ENCODE measurements at regions not wholly inside any gene's neighbourhood (a gene's known extent, or its start where the extent isn't known, plus 50 kb on each side); places are given as distances from the start of the nearest gene placed in this dataset.

DNA sequence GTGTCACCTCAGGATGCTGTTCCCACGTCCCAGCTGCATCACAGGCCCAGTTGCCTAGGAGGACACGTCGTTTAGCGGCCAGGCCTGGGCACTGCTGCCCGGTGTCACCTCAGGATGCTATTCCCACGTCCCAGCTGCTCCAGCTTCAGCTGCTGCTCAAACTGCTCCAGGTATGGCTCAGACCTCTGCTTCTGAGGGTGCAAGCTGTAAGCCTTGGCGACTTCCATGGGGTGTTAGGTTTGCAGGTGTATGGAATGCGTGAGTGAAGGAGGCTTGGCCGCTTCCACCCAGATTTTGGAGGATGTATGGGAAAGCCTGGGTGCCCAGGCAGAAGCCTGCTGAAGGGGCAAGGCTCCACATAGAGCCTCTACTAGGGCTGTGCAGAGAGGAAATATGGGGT is 205.3 kb upstream of the B3GAT1 start:
- Histone ChIP-seq H3K4me3 (replicated peaks; ENCODE audit: low read depth, low read length) (no peak overlapping the region), H3K27me3 (replicated peaks; ENCODE audit: control insufficient read depth, insufficient read depth, low read length) (peaks cover 1% of the 10 kb centered on the region), H3K36me3 (ENCODE audit: control insufficient read depth, insufficient read depth, low read length) (no peaks in the 10 kb centered on the region)
- no peak for DNase-seq (ENCODE audit: extremely low read depth, insufficient read length)
- TF ChIP-seq, protein P1, sequence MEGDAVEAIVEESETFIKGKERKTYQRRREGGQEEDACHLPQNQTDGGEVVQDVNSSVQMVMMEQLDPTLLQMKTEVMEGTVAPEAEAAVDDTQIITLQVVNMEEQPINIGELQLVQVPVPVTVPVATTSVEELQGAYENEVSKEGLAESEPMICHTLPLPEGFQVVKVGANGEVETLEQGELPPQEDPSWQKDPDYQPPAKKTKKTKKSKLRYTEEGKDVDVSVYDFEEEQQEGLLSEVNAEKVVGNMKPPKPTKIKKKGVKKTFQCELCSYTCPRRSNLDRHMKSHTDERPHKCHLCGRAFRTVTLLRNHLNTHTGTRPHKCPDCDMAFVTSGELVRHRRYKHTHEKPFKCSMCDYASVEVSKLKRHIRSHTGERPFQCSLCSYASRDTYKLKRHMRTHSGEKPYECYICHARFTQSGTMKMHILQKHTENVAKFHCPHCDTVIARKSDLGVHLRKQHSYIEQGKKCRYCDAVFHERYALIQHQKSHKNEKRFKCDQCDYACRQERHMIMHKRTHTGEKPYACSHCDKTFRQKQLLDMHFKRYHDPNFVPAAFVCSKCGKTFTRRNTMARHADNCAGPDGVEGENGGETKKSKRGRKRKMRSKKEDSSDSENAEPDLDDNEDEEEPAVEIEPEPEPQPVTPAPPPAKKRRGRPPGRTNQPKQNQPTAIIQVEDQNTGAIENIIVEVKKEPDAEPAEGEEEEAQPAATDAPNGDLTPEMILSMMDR (IDR thresholded peaks at IDR 0.05; ENCODE audit: insufficient read depth, low read length, poor library complexity, severe bottlenecking) = no peak

DNA sequence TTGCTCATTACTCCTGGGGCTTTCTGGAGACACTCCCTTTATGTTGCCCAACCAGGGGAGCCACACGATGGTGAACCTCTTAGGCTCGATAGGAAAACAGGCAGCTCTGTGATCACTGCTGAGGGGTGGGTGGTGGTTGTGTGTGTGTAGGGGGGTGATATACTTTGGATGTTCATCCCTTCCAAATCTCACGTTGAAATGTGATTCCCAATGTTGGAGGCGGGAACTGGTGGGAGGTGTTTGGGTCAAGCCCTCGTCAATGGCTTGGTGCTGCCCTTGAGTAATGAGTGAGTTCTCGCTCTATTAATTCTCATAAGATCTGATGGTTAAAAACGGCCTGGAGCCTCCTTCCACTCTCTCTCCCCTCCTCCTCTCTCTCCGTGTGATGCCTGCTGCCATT is 204.0 kb upstream of the B3GAT1 start:
- Histone ChIP-seq H3K27me3 (replicated peaks; ENCODE audit: control insufficient read depth, insufficient read depth, low read length) (no peaks in the 10 kb centered on the region; the same call in 1 of the 2 replicates), H3K36me3 (ENCODE audit: control insufficient read depth, insufficient read depth, low read length) (no peaks in the 10 kb centered on the region), H3K4me3 (replicated peaks; ENCODE audit: low read depth, low read length) (no peak overlapping the region)
- TF ChIP-seq, protein P1 (IDR thresholded peaks at IDR 0.05; ENCODE audit: insufficient read depth, low read length, poor library complexity, severe bottlenecking) = no peak
- DNase-seq (ENCODE audit: extremely low read depth, insufficient read length) = no peak

DNA sequence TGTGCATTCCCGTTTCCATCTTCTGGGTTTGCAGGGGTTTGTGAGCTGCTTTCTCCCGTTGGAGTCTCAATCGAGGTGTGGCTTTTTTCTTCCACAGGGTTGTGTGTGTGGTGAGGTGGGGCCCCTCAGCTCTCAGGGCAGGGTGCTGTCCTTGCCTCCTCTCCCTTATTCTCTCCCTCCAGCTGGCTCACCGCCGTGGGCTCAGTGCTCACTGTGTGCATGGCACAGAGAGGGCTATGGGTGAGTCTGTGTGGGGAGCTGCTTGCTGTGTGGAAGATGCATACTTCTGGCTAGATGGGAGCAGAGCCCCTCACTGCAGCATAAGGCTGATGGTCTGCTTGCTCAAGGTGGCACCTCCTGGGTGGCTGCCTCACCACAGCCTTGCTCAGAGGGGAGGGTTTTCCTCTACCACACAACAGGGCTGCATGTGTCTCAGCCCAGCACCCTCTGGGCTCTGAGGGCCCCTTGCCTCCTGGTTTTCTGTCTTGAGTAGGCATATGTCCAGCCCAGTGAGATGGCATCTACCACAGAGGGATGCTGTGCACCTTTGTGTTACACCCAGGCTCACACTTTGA is 203.1 kb upstream of the B3GAT1 start:
- no peaks in the 10 kb centered on the region for H3K36me3 ChIP-seq (ENCODE audit: control insufficient read depth, insufficient read depth, low read length)
- no peaks in the 10 kb centered on the region; the same call in 1 of the 2 replicates for H3K27me3 ChIP-seq (replicated peaks; ENCODE audit: control insufficient read depth, insufficient read depth, low read length)
- H3K4me3 ChIP-seq (replicated peaks; ENCODE audit: low read depth, low read length) = no peak overlapping the region
- DNase-seq (ENCODE audit: extremely low read depth, insufficient read length) = no peak
- TF ChIP-seq, protein P1 (IDR thresholded peaks at IDR 0.05; ENCODE audit: insufficient read depth, low read length, poor library complexity, severe bottlenecking) = no peak

DNA sequence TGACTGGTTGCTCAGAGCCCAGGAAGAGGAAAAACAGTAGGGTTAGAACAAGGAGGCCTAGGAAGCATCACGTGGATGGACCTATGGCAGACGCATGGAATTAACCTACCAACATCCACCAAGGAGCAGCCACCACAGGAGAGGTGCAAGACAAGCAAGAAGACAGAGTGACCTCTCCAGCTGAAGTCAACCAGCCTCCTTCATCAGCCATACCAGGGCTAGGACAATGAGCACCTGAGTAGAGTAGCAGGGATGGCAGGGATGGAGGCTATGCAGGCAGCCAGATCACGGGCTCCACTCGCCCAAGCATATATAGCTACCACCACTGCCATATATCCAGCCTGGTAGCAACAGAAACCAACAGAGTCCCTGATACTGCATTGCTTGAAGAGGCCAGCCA is 202.1 kb upstream of the B3GAT1 start:
- H3K27me3 ChIP-seq (replicated peaks; ENCODE audit: control insufficient read depth, insufficient read depth, low read length) = no peaks in the 10 kb centered on the region; the same call in none of the 2 replicates
- no peak for DNase-seq (ENCODE audit: extremely low read depth, insufficient read length)

DNA sequence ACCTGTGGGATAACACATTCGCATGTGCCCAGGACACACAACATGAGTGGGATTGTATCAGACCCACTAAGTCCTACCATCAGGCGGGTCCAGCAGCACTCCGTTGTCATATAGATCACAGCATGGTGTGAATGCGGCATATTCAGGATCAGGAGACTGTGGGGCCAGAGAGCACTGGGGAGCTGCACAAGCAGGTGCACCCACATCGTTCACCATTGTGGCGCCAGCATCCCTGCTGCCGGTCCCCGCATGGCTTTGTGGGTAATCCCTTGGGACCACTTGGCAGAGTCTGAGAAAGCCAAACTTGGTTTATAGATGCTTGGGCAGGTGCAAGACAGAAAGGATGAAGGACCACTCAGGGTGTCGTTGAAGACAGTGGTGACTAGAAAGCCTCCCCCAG is 201.6 kb upstream of the B3GAT1 start:
- Histone ChIP-seq H3K27me3 (replicated peaks; ENCODE audit: control insufficient read depth, insufficient read depth, low read length) (no peaks in the 10 kb centered on the region; the same call in none of the 2 replicates), H3K4me3 (replicated peaks; ENCODE audit: low read depth, low read length) (no peak overlapping the region), H3K36me3 (ENCODE audit: control insufficient read depth, insufficient read depth, low read length) (no peaks in the 10 kb centered on the region)
- TF ChIP-seq, protein P1 (IDR thresholded peaks at IDR 0.05; ENCODE audit: insufficient read depth, low read length, poor library complexity, severe bottlenecking) = no peak
- no peak for DNase-seq (ENCODE audit: extremely low read depth, insufficient read length)

More for the DNA sequence above, 202.1 kb upstream of the B3GAT1 start:
- H3K36me3 ChIP-seq (ENCODE audit: control insufficient read depth, insufficient read depth, low read length) = no peaks in the 10 kb centered on the region
- TF ChIP-seq, protein P1 (IDR thresholded peaks at IDR 0.05; ENCODE audit: insufficient read depth, low read length, poor library complexity, severe bottlenecking) = no peak
- H3K4me3 ChIP-seq (replicated peaks; ENCODE audit: low read depth, low read length) = no peak overlapping the region
